GM12892 (cell line): ENCODE measurements at regions not wholly inside any gene's neighbourhood (a gene's known extent, or its start where the extent isn't known, plus 50 kb on each side); places are given as distances from the start of the nearest gene placed in this dataset.

ENCODE experiments used
- POLR2A ChIP-seq: IDR thresholded peaks from 2 replicates; pipeline ENCODE4 v1.6.1; 2011; ENCODE audit warnings: low read depth, low read length, control low read depth
- TAF1 ChIP-seq: IDR thresholded peaks from 2 replicates; pipeline ENCODE4 v1.6.1; 2011; ENCODE audit warnings: low read depth, mild to moderate bottlenecking, control low read depth, low read length, borderline replicate concordance

DNA sequence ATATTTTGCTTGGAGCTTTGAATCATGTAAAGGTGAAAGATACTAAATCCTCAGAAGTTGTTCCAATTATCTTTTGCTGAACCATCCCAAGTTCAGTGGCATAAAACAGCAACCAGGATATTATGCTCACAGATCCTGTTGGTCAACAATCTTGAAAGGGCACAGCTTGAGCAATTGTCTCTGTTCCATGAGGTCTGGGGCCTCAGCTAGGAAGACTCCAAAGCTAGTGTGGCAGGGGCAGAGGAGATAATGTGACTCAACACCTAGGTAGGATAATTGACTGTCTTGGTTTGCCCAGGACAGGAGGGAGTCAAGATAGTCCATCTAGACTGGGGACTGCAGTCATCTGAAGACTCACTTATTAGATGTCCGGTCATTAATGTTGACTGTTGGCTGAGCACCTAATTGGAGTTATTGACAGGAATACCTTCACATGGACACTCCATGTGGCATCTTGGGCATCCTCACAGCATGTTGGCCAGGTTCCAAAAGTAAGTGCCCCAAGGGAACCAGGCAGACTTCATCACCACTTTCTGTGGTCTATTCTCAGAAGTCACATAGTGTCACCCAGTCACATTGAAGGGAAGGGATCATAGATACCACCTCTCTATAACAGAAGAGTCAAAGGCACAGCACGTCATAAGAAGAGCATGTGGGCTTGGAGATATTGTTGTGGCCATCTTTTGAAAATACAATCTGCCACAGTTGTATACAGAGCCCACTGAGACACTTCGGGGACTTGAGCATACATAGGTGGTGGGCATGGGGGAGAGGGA is 88.4 kb upstream of the GPBP1 start:
- TF ChIP-seq POLR2A (no peak), TAF1 (no peak)
